ENCODE measurements at regions not wholly inside any gene's neighbourhood (a gene's known extent, or its start where the extent isn't known, plus 50 kb on each side); places are given as distances from the start of the nearest gene placed in this dataset.

- TF ChIP-seq RAD21 (IDR thresholded peaks at IDR 0.05; ENCODE audit: low read depth) (no peak), EP300 (IDR thresholded peaks at IDR 0.05; ENCODE audit: borderline replicate concordance) (no peak), TEAD4 (IDR thresholded peaks at IDR 0.05) (no peak), ZBTB7A (IDR thresholded peaks at IDR 0.05; ENCODE audit: low read depth) (no peak)
Measured at GRCh38 chr4:60822986-60823385, 377.1 kb upstream of the ADGRL3 start.

All from Ishikawa (cell line).